Loucy (cell line): ENCODE measurements at regions not wholly inside any gene's neighbourhood (a gene's known extent, or its start where the extent isn't known, plus 50 kb on each side); places are given as distances from the start of the nearest gene placed in this dataset.

Source experiments
- EZH2phosphoT487 ChIP-seq: fragments of 200-600 bp; IDR thresholded peaks from 2 replicates; pipeline ENCODE4 v1.6.1; 2018; ENCODE audit warnings: antibody characterized with exemption, mild to moderate bottlenecking, moderate library complexity, borderline replicate concordance
- TF ChIP-seq, protein P1 (sequence below): fragments of 200-600 bp; sonication (generic); conservative IDR thresholded peaks from 2 replicates; pipeline ENCODE4 v1.5.1; 2014; ENCODE audit warnings: mild to moderate bottlenecking, antibody characterized with exemption, low read length

DNA sequence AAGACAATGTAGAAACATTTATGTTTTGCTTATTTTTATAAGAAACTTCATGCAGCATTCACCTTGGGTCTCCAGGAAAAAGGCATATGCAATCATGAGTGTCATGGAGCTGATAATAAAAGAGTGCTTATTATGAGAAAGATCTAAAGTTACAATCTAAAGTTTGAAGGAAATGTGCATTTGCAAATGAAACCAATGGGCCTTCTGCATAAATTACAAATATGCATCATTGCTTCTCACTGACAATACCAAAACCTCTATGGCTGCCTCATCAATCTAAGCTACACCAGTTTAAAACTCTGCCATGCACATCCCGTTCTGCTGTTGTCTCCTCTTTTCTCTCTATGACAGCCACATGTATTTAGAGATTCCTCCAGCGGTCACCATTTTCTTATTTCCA is 103.2 kb upstream of the ABI3BP start:
- TF ChIP-seq, protein P1, sequence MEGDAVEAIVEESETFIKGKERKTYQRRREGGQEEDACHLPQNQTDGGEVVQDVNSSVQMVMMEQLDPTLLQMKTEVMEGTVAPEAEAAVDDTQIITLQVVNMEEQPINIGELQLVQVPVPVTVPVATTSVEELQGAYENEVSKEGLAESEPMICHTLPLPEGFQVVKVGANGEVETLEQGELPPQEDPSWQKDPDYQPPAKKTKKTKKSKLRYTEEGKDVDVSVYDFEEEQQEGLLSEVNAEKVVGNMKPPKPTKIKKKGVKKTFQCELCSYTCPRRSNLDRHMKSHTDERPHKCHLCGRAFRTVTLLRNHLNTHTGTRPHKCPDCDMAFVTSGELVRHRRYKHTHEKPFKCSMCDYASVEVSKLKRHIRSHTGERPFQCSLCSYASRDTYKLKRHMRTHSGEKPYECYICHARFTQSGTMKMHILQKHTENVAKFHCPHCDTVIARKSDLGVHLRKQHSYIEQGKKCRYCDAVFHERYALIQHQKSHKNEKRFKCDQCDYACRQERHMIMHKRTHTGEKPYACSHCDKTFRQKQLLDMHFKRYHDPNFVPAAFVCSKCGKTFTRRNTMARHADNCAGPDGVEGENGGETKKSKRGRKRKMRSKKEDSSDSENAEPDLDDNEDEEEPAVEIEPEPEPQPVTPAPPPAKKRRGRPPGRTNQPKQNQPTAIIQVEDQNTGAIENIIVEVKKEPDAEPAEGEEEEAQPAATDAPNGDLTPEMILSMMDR: no peak
- no peak for TF ChIP-seq EZH2phosphoT487
